Upper lobe of left lung (tissue), 4 donors: ENCODE measurements at regions not wholly inside any gene's neighbourhood (a gene's known extent, or its start where the extent isn't known, plus 50 kb on each side); places are given as distances from the start of the nearest gene placed in this dataset.

Source experiments
- EP300 ChIP-seq, 4 donors: sonication (generic); formaldehyde crosslinking; IDR thresholded peaks; one replicate each; pipeline ENCODE4 v1.5.1; 2017; ENCODE audit warnings: antibody characterized with exemption in 4 of 4, control low read depth in 2 of 4
- POLR2A ChIP-seq, 4 donors: fragments of 450-650 bp; IDR thresholded peaks; one replicate each; pipeline ENCODE4 v1.5.1; 2016 to 2017; ENCODE audit warnings: antibody characterized with exemption in 4 of 4, mild to moderate bottlenecking in 2 of 4
- POLR2AphosphoS5 ChIP-seq, 2 donors: sonication (generic); formaldehyde crosslinking; IDR thresholded peaks; one replicate each; pipeline ENCODE4 v1.5.1; 2017; ENCODE audit warnings: antibody characterized with exemption in 2 of 2

DNA sequence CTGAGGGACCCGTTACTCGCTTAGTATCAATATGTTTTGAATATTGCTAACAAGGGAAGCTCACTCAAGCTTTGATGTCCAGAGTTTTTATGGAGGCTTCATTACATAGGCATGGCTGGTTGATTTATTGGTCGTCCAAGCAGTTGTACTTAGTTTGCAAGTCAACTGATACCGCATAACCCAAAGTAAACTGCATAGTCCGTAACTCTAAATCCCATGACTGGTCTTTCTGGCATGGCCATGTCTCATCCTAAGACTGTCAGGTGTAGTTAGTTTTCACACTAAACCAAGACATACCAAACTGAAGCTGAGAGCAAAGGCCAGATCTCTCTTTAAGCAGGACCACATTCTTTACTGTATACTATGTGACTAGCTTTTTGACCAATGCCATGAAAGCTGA is 397.9 kb downstream of the TFEC start:
- TF ChIP-seq POLR2AphosphoS5 (IDR thresholded peaks at IDR 0.05) = no peak
- no peak for TF ChIP-seq EP300 (IDR thresholded peaks at IDR 0.05)
- TF ChIP-seq POLR2A (IDR thresholded peaks at IDR 0.05) = no peak
